Thoracic aorta (tissue), 2 donors: ENCODE measurements at regions not wholly inside any gene's neighbourhood (a gene's known extent, or its start where the extent isn't known, plus 50 kb on each side); places are given as distances from the start of the nearest gene placed in this dataset.

Experiments used
- ATAC-seq: fragments of 150-250 bp; one replicate; pipeline ENCODE4 v1.8.0; 2017; ENCODE audit warnings: low read depth; ENCODE audit not compliant: insufficient number of reproducible peaks, low FRiP score
- DNase-seq: peaks from one replicate; pipeline ENCODE4 v3.0.0-alpha.2; 2020; ENCODE audit warnings: low spot score
- H3K27ac ChIP-seq, 2 donors: fragments of 200-600 bp; sonication (generic); 1 replicate in 1 of 2; 2 replicates in 1 of 2; pipeline ENCODE4 v1.5.1; 2016; ENCODE audit warnings: mild to moderate bottlenecking in 2 of 2, moderate library complexity in 2 of 2
- H3K27me3 ChIP-seq: fragments of 200-600 bp; sonication (generic); replicated peaks from 2 replicates; pipeline ENCODE4 v1.6.0; 2016; ENCODE audit warnings: mild to moderate bottlenecking; ENCODE audit not compliant: insufficient read depth
- H3K36me3 ChIP-seq: fragments of 200-600 bp; sonication (generic); one replicate; pipeline ENCODE4 v1.5.1; 2016
- H3K4me1 ChIP-seq, 2 donors: fragments of 200-600 bp; sonication (generic); 1 replicate in 1 of 2; 2 replicates in 1 of 2; pipeline versions ENCODE4 v1.5.1 to v1.6.0; 2016; ENCODE audit warnings: low read depth in 2 of 2, mild to moderate bottlenecking in 1 of 2; ENCODE audit not compliant: control insufficient read depth in 1 of 2
- H3K4me3 ChIP-seq: fragments of 200-600 bp; sonication (generic); 2 replicates; pipeline ENCODE4 v1.5.1; 2016; ENCODE audit warnings: mild to moderate bottlenecking
- H3K9me3 ChIP-seq: fragments of 200-600 bp; sonication (generic); 2 replicates; pipeline ENCODE4 v1.5.1; 2016
- TF ChIP-seq, protein P1 (sequence below): fragments of 200-600 bp; sonication (generic); IDR thresholded peaks from one replicate; pipeline ENCODE4 v1.5.1; 2019; ENCODE audit warnings: antibody characterized with exemption

DNA sequence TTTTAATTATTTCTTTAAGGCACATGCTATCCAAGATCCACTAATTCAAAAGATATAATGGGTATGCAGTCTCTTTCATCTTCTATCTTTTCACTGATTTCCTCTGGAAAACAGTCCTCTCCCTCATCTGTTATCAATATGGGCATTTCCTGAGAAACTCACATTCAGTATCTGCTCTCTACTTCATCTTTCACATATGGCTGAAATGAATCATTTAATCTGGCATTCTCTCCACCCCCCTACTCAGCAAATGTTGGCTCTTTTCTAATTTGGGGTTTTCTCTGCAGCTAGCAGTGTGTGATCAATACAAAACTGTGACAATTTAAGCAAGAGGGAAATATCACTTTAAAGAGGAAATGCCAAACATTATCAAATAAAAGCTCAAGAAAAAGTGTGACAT lies 157.1 kb upstream of the TMTC1 start:
- H3K4me3 ChIP-seq = no peak overlapping the region
- TF ChIP-seq, protein P1, sequence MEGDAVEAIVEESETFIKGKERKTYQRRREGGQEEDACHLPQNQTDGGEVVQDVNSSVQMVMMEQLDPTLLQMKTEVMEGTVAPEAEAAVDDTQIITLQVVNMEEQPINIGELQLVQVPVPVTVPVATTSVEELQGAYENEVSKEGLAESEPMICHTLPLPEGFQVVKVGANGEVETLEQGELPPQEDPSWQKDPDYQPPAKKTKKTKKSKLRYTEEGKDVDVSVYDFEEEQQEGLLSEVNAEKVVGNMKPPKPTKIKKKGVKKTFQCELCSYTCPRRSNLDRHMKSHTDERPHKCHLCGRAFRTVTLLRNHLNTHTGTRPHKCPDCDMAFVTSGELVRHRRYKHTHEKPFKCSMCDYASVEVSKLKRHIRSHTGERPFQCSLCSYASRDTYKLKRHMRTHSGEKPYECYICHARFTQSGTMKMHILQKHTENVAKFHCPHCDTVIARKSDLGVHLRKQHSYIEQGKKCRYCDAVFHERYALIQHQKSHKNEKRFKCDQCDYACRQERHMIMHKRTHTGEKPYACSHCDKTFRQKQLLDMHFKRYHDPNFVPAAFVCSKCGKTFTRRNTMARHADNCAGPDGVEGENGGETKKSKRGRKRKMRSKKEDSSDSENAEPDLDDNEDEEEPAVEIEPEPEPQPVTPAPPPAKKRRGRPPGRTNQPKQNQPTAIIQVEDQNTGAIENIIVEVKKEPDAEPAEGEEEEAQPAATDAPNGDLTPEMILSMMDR = no peak
- ATAC-seq = no peak
- no peaks in the 10 kb centered on the region for H3K27me3 ChIP-seq
- no peaks in the 10 kb centered on the region for H3K36me3 ChIP-seq
- no peaks in the 10 kb centered on the region for H3K9me3 ChIP-seq
- H3K27ac ChIP-seq = no peak overlapping the region
- peaks cover 16 to 29% of the 10 kb centered on the region in 2 donors for H3K4me1 ChIP-seq
- no peak for DNase-seq

DNA sequence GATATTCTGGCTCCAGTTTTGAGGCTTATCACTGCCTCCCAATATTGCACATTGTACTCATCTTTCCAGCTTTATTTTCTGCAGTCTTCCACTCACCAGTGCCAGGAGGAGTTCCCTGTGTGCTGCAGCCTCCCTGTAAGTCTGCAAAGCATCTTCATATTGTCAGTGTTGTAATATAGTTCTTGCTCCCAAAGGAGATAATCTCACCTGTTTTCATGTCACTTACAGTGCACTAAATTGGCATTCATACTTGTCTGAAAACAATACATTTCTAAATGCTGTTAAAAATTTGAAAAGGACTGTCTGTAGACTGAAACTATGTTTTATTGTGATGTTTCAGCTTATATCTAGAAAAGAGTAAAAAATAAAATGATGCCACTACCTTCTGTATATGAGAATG lies 146.8 kb upstream of the TMTC1 start:
- DNase-seq (no peak), ATAC-seq (no peak)
- Histone ChIP-seq H3K4me1 (no peaks in the 10 kb centered on the region), H3K9me3 (no peaks in the 10 kb centered on the region), H3K4me3 (no peak overlapping the region), H3K36me3 (no peaks in the 10 kb centered on the region), H3K27ac (no peak overlapping the region), H3K27me3 (no peaks in the 10 kb centered on the region)
- TF ChIP-seq, protein P1 = no peak

DNA sequence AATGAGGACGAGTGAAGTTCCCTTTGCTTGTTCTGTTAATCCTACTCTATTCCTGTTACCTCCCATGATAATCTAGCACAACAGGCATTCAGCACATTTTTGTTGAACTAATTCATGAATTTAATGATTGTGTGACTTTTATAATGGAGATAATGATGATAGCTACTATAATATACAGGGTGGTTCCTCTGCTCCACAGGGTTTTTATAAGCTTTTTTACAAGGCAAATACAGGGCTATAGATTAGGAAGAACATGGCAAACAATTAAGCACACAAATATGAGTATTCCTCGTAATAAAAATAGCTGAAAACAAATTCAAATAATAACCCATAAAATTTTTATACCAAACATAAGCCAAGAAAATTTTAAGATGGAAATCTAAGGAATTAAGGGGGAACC lies 145.6 kb upstream of the TMTC1 start:
- Histone ChIP-seq H3K4me1 (no peaks in the 10 kb centered on the region), H3K4me3 (no peak overlapping the region), H3K9me3 (no peaks in the 10 kb centered on the region), H3K27ac (no peak overlapping the region), H3K27me3 (no peaks in the 10 kb centered on the region), H3K36me3 (no peaks in the 10 kb centered on the region)
- ATAC-seq (no peak), DNase-seq (no peak)
- TF ChIP-seq, protein P1 = no peak

DNA sequence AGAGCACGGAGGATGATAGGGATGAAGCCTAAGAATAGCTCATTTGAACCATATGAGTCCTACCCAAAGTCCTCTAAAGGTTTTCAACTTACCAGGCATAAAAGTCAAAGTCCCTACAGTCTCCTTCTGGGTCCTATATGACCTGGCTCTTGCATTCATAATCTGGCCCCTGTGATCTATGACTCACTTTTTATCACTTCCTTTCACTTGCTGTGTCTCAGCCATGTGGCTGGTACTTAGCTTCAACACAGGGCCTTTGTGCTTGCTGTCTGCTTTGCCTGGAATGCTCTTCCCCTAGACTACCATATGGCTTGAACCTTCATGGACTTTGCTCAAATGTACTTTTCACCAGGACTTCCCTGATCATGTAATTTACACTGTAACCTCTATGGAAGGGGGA lies 137.6 kb upstream of the TMTC1 start:
- no peaks in the 10 kb centered on the region for H3K9me3 ChIP-seq
- no peaks in the 10 kb centered on the region for H3K27me3 ChIP-seq
- ATAC-seq (no peak), DNase-seq (no peak)
- TF ChIP-seq, protein P1 = no peak
- no peak overlapping the region for H3K4me3 ChIP-seq
- H3K27ac ChIP-seq = no peak overlapping the region
- H3K36me3 ChIP-seq = no peaks in the 10 kb centered on the region
- H3K4me1 ChIP-seq = no peaks in the 10 kb centered on the region

DNA sequence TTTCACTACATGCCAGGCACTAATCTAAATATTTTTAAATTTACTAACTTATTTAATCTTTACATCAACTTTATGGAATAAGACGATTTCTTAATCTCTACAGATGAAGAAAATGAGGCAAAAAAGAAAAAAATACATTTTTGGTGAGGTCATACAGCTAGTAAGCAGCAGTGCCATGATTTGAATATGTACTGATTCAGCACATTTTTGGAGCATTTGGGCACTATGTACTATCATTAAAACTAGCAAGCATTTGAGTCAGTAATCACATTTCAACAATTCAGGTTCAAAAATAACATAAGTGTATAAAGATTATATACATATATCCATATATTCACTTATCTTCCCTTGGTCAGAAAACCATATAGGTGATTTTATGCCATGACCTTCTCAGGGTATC lies 124.4 kb upstream of the TMTC1 start:
- ATAC-seq (no peak), DNase-seq (no peak)
- no peaks in the 10 kb centered on the region for H3K36me3 ChIP-seq
- H3K27me3 ChIP-seq = no peaks in the 10 kb centered on the region
- H3K9me3 ChIP-seq = no peaks in the 10 kb centered on the region
- no peak overlapping the region for H3K27ac ChIP-seq
- TF ChIP-seq, protein P1 = no peak
- no peaks in the 10 kb centered on the region for H3K4me1 ChIP-seq
- H3K4me3 ChIP-seq = no peak overlapping the region
